Neutrophil (primary cell): ENCODE measurements at regions not wholly inside any gene's neighbourhood (a gene's known extent, or its start where the extent isn't known, plus 50 kb on each side); places are given as distances from the start of the nearest gene placed in this dataset.

Experiments
- H3K27ac ChIP-seq: fragments of 200-600 bp; sonication (generic); 2 replicates; pipeline ENCODE4 v1.5.1; 2016; ENCODE audit warnings: mild to moderate bottlenecking, moderate library complexity
- H3K27me3 ChIP-seq: fragments of 200-600 bp; sonication (generic); 2 replicates; pipeline ENCODE4 v1.6.0; 2016; ENCODE audit warnings: mild to moderate bottlenecking
- H3K36me3 ChIP-seq: fragments of 200-600 bp; sonication (generic); 2 replicates; pipeline ENCODE4 v1.5.1; 2017
- H3K4me1 ChIP-seq, 2 experiments: fragments of 200-600 bp in 1 of 2; sonication (generic) in 1 of 2; 1 replicate in 1 of 2; 2 replicates in 1 of 2; pipeline versions ENCODE4 v1.5.1 to v1.6.1; 2013 to 2016; ENCODE audit warnings: low read depth in 1 of 2, low read length in 1 of 2, mild to moderate bottlenecking in 1 of 2, moderate library complexity in 1 of 2; ENCODE audit not compliant: control insufficient read depth in 1 of 2, insufficient read depth in 1 of 2
- H3K4me3 ChIP-seq, 2 experiments: fragments of 200-600 bp in 1 of 2; sonication (generic) in 1 of 2; 1 replicate in 1 of 2; 2 replicates in 1 of 2; pipeline ENCODE4 v1.5.1; 2013 to 2016; ENCODE audit warnings: low read depth in 1 of 2, low read length in 1 of 2, mild to moderate bottlenecking in 1 of 2, moderate library complexity in 1 of 2
- H3K9me3 ChIP-seq: fragments of 200-600 bp; sonication (generic); 2 replicates; pipeline ENCODE4 v1.5.1; 2016
- TF ChIP-seq, protein P1 (sequence below): fragments of 200-600 bp; sonication (generic); IDR thresholded peaks from 2 replicates; pipeline ENCODE4 v1.5.1; 2016; ENCODE audit warnings: antibody characterized with exemption

- H3K27ac ChIP-seq = no peak overlapping the region
- TF ChIP-seq, protein P1, sequence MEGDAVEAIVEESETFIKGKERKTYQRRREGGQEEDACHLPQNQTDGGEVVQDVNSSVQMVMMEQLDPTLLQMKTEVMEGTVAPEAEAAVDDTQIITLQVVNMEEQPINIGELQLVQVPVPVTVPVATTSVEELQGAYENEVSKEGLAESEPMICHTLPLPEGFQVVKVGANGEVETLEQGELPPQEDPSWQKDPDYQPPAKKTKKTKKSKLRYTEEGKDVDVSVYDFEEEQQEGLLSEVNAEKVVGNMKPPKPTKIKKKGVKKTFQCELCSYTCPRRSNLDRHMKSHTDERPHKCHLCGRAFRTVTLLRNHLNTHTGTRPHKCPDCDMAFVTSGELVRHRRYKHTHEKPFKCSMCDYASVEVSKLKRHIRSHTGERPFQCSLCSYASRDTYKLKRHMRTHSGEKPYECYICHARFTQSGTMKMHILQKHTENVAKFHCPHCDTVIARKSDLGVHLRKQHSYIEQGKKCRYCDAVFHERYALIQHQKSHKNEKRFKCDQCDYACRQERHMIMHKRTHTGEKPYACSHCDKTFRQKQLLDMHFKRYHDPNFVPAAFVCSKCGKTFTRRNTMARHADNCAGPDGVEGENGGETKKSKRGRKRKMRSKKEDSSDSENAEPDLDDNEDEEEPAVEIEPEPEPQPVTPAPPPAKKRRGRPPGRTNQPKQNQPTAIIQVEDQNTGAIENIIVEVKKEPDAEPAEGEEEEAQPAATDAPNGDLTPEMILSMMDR = no peak
- no peak overlapping the region for H3K4me3 ChIP-seq
These were observed 101.1 kb downstream of the RPLP1 start for GRCh38 chr15:69553686-69554085.

DNA sequence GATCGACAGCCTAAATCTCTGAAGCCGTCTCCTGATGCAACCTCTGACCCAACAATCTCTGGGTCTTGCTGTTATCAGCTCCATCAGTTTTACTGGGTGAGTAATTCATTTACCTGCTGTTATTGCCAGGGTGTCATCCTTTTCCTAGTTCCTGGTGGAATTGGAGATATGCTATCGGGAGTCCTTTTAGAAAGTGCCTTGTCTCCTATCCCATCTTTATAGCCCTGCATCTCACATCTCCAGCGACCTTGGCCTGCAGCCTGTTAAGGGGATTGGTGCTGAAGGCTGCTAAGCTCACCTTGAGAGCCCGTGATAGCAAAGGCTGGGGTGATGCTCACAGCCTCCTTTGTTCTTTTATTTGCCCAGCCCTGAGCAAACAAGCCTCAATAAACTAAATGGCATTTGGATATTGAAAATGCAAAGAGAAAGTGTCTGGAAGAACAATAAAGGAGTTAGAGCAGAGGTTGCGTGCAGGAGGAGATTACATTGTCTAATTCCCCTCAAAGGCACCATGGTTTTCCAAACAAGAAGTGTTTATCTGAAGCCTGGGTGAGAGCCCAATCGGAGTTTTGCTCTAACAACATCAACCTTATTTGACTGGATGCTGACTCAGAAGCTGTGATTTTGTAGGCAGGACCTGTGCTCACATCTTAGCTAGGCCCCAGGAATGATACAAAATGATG lies 101.8 kb downstream of the RPLP1 start:
- no peaks in the 10 kb centered on the region for H3K9me3 ChIP-seq
- no peaks in the 10 kb centered on the region for H3K36me3 ChIP-seq
- TF ChIP-seq, protein P1 = no peak
- H3K4me3 ChIP-seq = no peak overlapping the region
- no peaks in the 10 kb centered on the region for H3K4me1 ChIP-seq
- H3K27ac ChIP-seq = no peak overlapping the region
- H3K27me3 ChIP-seq = no peaks in the 10 kb centered on the region

More at GRCh38 chr15:69553686-69554085, 101.1 kb downstream of the RPLP1 start:
- peaks cover 5% of the 10 kb centered on the region for H3K27me3 ChIP-seq
- no peaks in the 10 kb centered on the region for H3K4me1 ChIP-seq
- H3K36me3 ChIP-seq = no peaks in the 10 kb centered on the region
- H3K9me3 ChIP-seq = no peaks in the 10 kb centered on the region

DNA sequence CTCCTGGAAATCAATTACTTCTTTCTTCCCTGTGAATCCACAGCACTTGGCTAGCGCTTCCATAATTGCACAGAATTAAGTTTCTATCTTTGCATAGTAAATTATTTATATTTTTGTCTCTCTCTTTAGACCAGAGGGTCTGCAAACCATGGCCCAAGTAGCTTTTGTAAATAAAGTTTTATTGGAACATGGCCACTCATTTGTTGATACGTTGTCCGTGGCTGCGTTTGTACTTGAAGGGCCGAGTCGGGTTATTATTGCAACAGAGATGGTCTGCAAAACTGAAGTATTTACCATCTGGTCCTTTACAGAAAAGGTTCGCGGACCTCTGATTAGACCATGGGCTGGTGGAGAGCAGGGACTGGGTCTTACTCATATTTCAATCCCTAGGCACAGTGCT lies 102.5 kb downstream of the RPLP1 start:
- H3K9me3 ChIP-seq = no peaks in the 10 kb centered on the region
- H3K4me3 ChIP-seq = no peak overlapping the region
- H3K36me3 ChIP-seq = no peaks in the 10 kb centered on the region
- TF ChIP-seq, protein P1 = no peak
- no peaks in the 10 kb centered on the region for H3K4me1 ChIP-seq
- no peak overlapping the region for H3K27ac ChIP-seq
- H3K27me3 ChIP-seq = no peaks in the 10 kb centered on the region

GRCh38 chr15:69556344-69556743 lies 103.7 kb downstream of the RPLP1 start:
- no peaks in the 10 kb centered on the region for H3K4me1 ChIP-seq
- peaks cover 9% of the 10 kb centered on the region for H3K27me3 ChIP-seq
- no peaks in the 10 kb centered on the region for H3K9me3 ChIP-seq
- no peak overlapping the region for H3K27ac ChIP-seq
- no peak overlapping the region for H3K4me3 ChIP-seq
- no peaks in the 10 kb centered on the region for H3K36me3 ChIP-seq
- TF ChIP-seq, protein P1 = no peak

GRCh38 chr15:69557020-69557706 lies 104.5 kb downstream of the RPLP1 start:
- H3K27me3 ChIP-seq = peaks cover 9% of the 10 kb centered on the region
- H3K9me3 ChIP-seq = no peaks in the 10 kb centered on the region
- H3K36me3 ChIP-seq = no peaks in the 10 kb centered on the region
- H3K4me1 ChIP-seq = no peaks in the 10 kb centered on the region
- TF ChIP-seq, protein P1 = no peak
- no peak overlapping the region for H3K4me3 ChIP-seq
- H3K27ac ChIP-seq = no peak overlapping the region
